Psoas muscle (tissue), 7 donors: ENCODE measurements at regions not wholly inside any gene's neighbourhood (a gene's known extent, or its start where the extent isn't known, plus 50 kb on each side); places are given as distances from the start of the nearest gene placed in this dataset.

Experiments
- ATAC-seq, 4 donors: fragments of 200-7000 bp; cut with Tn5 transposase; one replicate each; pipeline ENCODE4 v1.9.1; 2020; ENCODE audit warnings: moderate library complexity in 3 of 4, mild to moderate bottlenecking in 2 of 4
- DNase-seq, 2 donors: peaks; one replicate each; pipeline ENCODE4 v3.0.0-alpha.2; 2020
- H3K27ac ChIP-seq: fragments of 200-600 bp; one replicate; pipeline ENCODE4 v1.8.0; 2022
- H3K27me3 ChIP-seq, 3 donors: fragments of 200-600 bp in 1 of 3; one replicate each; pipeline versions ENCODE4 v1.6.1 to v1.8.0; 2013 to 2022; ENCODE audit warnings: low read length in 2 of 3, mild to moderate bottlenecking in 2 of 3, moderate library complexity in 1 of 3; ENCODE audit not compliant: insufficient read depth in 3 of 3
- H3K36me3 ChIP-seq, 2 donors: fragments of 200-600 bp in 1 of 2; one replicate each; pipeline versions ENCODE4 v1.6.1 to v1.8.0; 2013 to 2022; ENCODE audit warnings: low read depth in 1 of 2, mild to moderate bottlenecking in 1 of 2, moderate library complexity in 1 of 2; ENCODE audit not compliant: insufficient read depth in 1 of 2
- H3K4me1 ChIP-seq: fragments of 200-600 bp; one replicate; pipeline ENCODE4 v1.8.0; 2022
- H3K4me3 ChIP-seq: fragments of 200-600 bp; one replicate; pipeline ENCODE4 v1.8.0; 2022; ENCODE audit warnings: mild to moderate bottlenecking
- H3K9me3 ChIP-seq: fragments of 200-600 bp; one replicate; pipeline ENCODE4 v1.8.0; 2022
- CTCF ChIP-seq: fragments of 200-600 bp; IDR thresholded peaks from one replicate; pipeline ENCODE4 v1.8.0; 2022; ENCODE audit warnings: antibody characterized with exemption
- WGBS, 3 donors: extraction: QIAGEN DNeasy Blood & Tissue Kit; methylation state at CpG; one replicate each; pipeline versions ENCODE4 v1.1.6 to v1.1.7; 2013; 5-methylcytosine and 5-hydroxymethylcytosine counted together
- intact Hi-C, 2 donors: fragments of 100-400 bp; cut with DNase I; formaldehyde crosslinking; loops; one replicate each; pipeline versions ENCODE4 v1.11.0 to v1.14.2; 2022
- donor health status: healthy with polysubstance abuse.
- donor health status: DM: no; HTN: no; CAD: no; lungs with moderate emphysema.
- donor health status: Bipolar disorder and iron deficiency.
- donor health status: healthy.
- donor health status: DM: yes; HTN: yes; CAD: no.
- donor health status: DM: no; HTN: no; CAD: no.
- donor health status: DM: yes; HTN: yes; CAD: no.

GRCh38 chr3:124116906-124117305 lies 125.0 kb upstream of the ROPN1 start:
- Histone ChIP-seq H3K4me1 (peaks cover 20% of the 10 kb centered on the region), H3K36me3 (no peaks in the 10 kb centered on the region), H3K27me3 (no peaks in the 10 kb centered on the region), H3K4me3 (no peak overlapping the region), H3K9me3 (no peaks in the 10 kb centered on the region), H3K27ac (no peak overlapping the region)
- intact Hi-C loops = no loop called here
- DNase-seq (no peak), ATAC-seq (peak in 1 of 4 donors; percentile 30)
- no peak for TF ChIP-seq CTCF

GRCh38 chr3:124117486-124117885 lies 125.6 kb upstream of the ROPN1 start:
- ATAC-seq (peak in 3 of 4 donors; percentile 79 to 91 (median 87)), DNase-seq (no peak)
- Histone ChIP-seq H3K36me3 (no peaks in the 10 kb centered on the region), H3K27me3 (no peaks in the 10 kb centered on the region), H3K4me3 (no peak overlapping the region), H3K27ac (no peak overlapping the region), H3K9me3 (no peaks in the 10 kb centered on the region), H3K4me1 (peaks cover 19% of the 10 kb centered on the region)
- intact Hi-C loops = no loop called here
- TF ChIP-seq CTCF = no peak
- WGBS, 3 donors = 33 to 62% (median 39%) methylated on average over 3 of the region's 3 CpGs

- no peaks in the 10 kb centered on the region for H3K36me3 ChIP-seq
- no peak overlapping the region for H3K27ac ChIP-seq
Observed at GRCh38 chr3:124118397-124118796, 126.5 kb upstream of the ROPN1 start.

GRCh38 chr3:124119056-124119716 lies 127.3 kb upstream of the ROPN1 start:
- 48 to 56% (median 50%) methylated on average over 4 of the region's 4 CpGs for WGBS, 3 donors
- no peak overlapping the region for H3K27ac ChIP-seq
- peaks cover 16% of the 10 kb centered on the region for H3K4me1 ChIP-seq
- TF ChIP-seq CTCF = no peak
- DNase-seq (no peak), ATAC-seq (no peak)
- H3K9me3 ChIP-seq = no peaks in the 10 kb centered on the region
- no peaks in the 10 kb centered on the region for H3K27me3 ChIP-seq
- intact Hi-C loops = no loop called here
- H3K4me3 ChIP-seq = no peak overlapping the region
- H3K36me3 ChIP-seq = no peaks in the 10 kb centered on the region

More at GRCh38 chr3:124118397-124118796, 126.5 kb upstream of the ROPN1 start:
- WGBS, 3 donors = 83 to 90% (median 84%) methylated on average over 4 of the region's 4 CpGs
- no peak for ATAC-seq
- no peak for DNase-seq
- no peaks in the 10 kb centered on the region for H3K27me3 ChIP-seq
- TF ChIP-seq CTCF = no peak
- intact Hi-C loops = no loop called here
- H3K4me1 ChIP-seq = peaks cover 16% of the 10 kb centered on the region
- H3K4me3 ChIP-seq = no peak overlapping the region
- no peaks in the 10 kb centered on the region for H3K9me3 ChIP-seq
